Activated CD4-positive, alpha-beta T cell treated with anti-CD3 and anti-CD28 coated beads for 1 hour (primary cell): ENCODE measurements at regions not wholly inside any gene's neighbourhood (a gene's known extent, or its start where the extent isn't known, plus 50 kb on each side); places are given as distances from the start of the nearest gene placed in this dataset.

ENCODE experiments used
- DNase-seq: peaks from one replicate; pipeline ENCODE4 v3.0.0-alpha.2; 2020

- DNase-seq, result no peak
Observed at GRCh38 chr20:41879123-41879522, 260.9 kb upstream of the CHD6 start.

GRCh38 chr20:41877911-41878310 is 259.7 kb upstream of the CHD6 start:
- DNase-seq, result no peak

- DNase-seq, result no peak
Observed at GRCh38 chr20:41874658-41875057, 256.5 kb upstream of the CHD6 start.

- DNase-seq, result no peak
Observed at GRCh38 chr20:41872930-41873329, 254.8 kb upstream of the CHD6 start.

GRCh38 chr20:41870869-41871462 is 252.8 kb upstream of the CHD6 start:
- no peak for DNase-seq

- DNase-seq, result no peak
Observed at GRCh38 chr20:41869261-41869660, 251.1 kb upstream of the CHD6 start.

GRCh38 chr20:41865938-41866337 is 247.8 kb upstream of the CHD6 start:
- no peak for DNase-seq

GRCh38 chr20:41862476-41862875 is 244.3 kb upstream of the CHD6 start:
- no peak for DNase-seq

- no peak for DNase-seq
Observed at GRCh38 chr20:41861772-41862422, 243.7 kb upstream of the CHD6 start.

- no peak for DNase-seq
Observed at GRCh38 chr20:41854765-41855164, 236.6 kb upstream of the CHD6 start.

GRCh38 chr20:41853806-41854205 is 235.6 kb upstream of the CHD6 start:
- DNase-seq, result no peak

- DNase-seq, result no peak
Observed at GRCh38 chr20:41848180-41848579, 230.0 kb upstream of the CHD6 start.

GRCh38 chr20:41837669-41838224 is 219.6 kb upstream of the CHD6 start:
- DNase-seq, result no peak

- DNase-seq, result no peak
Observed at GRCh38 chr20:41833739-41834138, 215.6 kb upstream of the CHD6 start.

GRCh38 chr20:41830702-41831101 is 212.5 kb upstream of the CHD6 start:
- no peak for DNase-seq

GRCh38 chr20:41819436-41819835 is 201.3 kb upstream of the CHD6 start:
- DNase-seq, result no peak

- no peak for DNase-seq
Observed at GRCh38 chr20:41818991-41819390, 200.8 kb upstream of the CHD6 start.

- no peak for DNase-seq
Observed at GRCh38 chr20:41818369-41818768, 200.2 kb upstream of the CHD6 start.

- DNase-seq, result no peak
Observed at GRCh38 chr20:41811456-41811855, 193.3 kb upstream of the CHD6 start.

GRCh38 chr20:41800040-41800439 is 181.9 kb upstream of the CHD6 start:
- no peak for DNase-seq

- no peak for DNase-seq
Observed at GRCh38 chr20:41798930-41799502, 180.8 kb upstream of the CHD6 start.

GRCh38 chr20:41786158-41786557 is 168.0 kb upstream of the CHD6 start:
- no peak for DNase-seq

GRCh38 chr20:41784209-41784958 is 166.2 kb upstream of the CHD6 start:
- no peak for DNase-seq
